ENCODE measurements at regions not wholly inside any gene's neighbourhood (a gene's known extent, or its start where the extent isn't known, plus 50 kb on each side); places are given as distances from the start of the nearest gene placed in this dataset.

DNA sequence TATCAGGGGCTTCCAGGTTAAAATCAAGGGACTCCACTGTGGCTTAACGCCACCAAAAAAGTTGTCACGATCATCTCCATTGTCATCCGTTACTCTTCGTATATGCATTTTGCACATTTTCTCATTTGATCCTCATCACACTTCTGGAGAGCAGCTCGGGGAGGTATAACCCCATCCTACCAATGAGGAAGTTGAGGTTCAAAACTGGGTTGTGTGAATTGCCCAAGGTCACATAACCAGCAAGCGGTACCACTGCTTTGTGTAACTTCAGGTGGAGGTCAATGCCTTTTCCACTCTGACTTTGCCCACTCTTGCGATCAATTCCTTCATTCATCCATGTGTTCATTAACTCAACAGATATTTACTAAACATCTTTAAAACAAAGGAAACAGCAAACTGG lies 71.1 kb upstream of the CCND2 start:
- peaks cover 2% of the 10 kb centered on the region for H3K27me3 Mint-ChIP-seq (ENCODE audit: unreplicated experiment)
- no peaks in the 10 kb centered on the region for H3K4me1 Mint-ChIP-seq (ENCODE audit: low read depth, unreplicated experiment)
- H3K4me3 Mint-ChIP-seq (ENCODE audit: unreplicated experiment) = no peak overlapping the region
- no peaks in the 10 kb centered on the region for H3K36me3 Mint-ChIP-seq (ENCODE audit: unreplicated experiment)
- no peak overlapping the region for H3K27ac Mint-ChIP-seq (ENCODE audit: unreplicated experiment)
- peaks cover 4% of the 10 kb centered on the region for H3K9me3 Mint-ChIP-seq (ENCODE audit: unreplicated experiment)
- TF ChIP-seq CTCF (IDR thresholded peaks at IDR 0.05; ENCODE audit: partially characterized antibody, unreplicated experiment) = no peak
- DNase-seq = no peak

- Mint-ChIP-seq H3K36me3 (ENCODE audit: unreplicated experiment) (no peaks in the 10 kb centered on the region), H3K27me3 (ENCODE audit: unreplicated experiment) (peaks cover 2% of the 10 kb centered on the region), H3K4me1 (ENCODE audit: low read depth, unreplicated experiment) (no peaks in the 10 kb centered on the region), H3K9me3 (ENCODE audit: unreplicated experiment) (peaks cover 4% of the 10 kb centered on the region), H3K27ac (ENCODE audit: unreplicated experiment) (no peak overlapping the region), H3K4me3 (ENCODE audit: unreplicated experiment) (no peak overlapping the region)
- TF ChIP-seq CTCF (IDR thresholded peaks at IDR 0.05; ENCODE audit: partially characterized antibody, unreplicated experiment) = no peak
- DNase-seq = no peak
These were observed 72.0 kb upstream of the CCND2 start for GRCh38 chr12:4201333-4202100.

DNA sequence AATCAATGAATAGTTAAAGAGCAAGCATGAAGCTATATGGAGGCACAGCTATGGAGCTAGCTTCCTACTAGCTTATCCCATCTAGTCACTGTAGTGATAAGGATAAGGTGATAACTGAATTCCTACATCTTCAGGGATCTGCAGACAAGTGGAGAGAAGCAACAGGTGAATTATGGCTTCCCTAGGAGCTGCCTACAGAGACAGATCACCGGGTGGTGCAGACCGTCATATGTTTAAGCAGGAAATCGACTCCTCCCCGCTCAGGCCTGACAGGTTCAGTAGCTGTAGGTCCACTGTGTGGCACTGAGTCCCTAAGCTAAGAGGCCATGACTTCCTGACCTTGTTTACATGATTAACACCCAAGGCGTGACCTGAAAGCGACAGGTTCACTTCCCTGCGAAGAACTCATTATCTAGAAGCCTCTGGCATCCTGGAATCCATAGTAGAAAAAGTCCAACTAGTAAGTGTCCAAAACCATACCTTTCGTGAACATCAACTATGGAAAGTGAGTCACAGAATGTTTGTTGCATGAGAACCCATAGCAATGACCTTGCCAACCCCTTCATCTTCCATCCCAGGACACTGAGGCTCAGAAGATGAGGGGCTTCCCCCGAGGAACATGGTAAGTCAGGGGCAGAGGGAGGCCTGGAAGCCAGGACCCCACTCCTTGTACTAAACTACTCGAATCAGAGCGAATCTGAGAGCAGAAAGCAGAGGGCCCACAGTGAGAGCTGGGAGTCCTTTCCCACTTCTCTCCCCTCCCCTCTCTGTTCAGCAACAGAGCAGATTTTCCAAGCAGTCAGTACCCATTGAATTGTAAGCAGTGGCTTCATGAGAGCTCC lies 75.4 kb upstream of the CCND2 start:
- no peak for DNase-seq
- H3K4me1 Mint-ChIP-seq (ENCODE audit: low read depth, unreplicated experiment) = peaks cover 2% of the 10 kb centered on the region
- peaks cover 4% of the 10 kb centered on the region for H3K9me3 Mint-ChIP-seq (ENCODE audit: unreplicated experiment)
- no peaks in the 10 kb centered on the region for H3K36me3 Mint-ChIP-seq (ENCODE audit: unreplicated experiment)
- H3K27ac Mint-ChIP-seq (ENCODE audit: unreplicated experiment) = no peak overlapping the region
- peaks cover 2% of the 10 kb centered on the region for H3K27me3 Mint-ChIP-seq (ENCODE audit: unreplicated experiment)
- TF ChIP-seq CTCF (IDR thresholded peaks at IDR 0.05; ENCODE audit: partially characterized antibody, unreplicated experiment) = no peak
- no peak overlapping the region for H3K4me3 Mint-ChIP-seq (ENCODE audit: unreplicated experiment)

- peaks cover 2% of the 10 kb centered on the region for H3K4me1 Mint-ChIP-seq (ENCODE audit: low read depth, unreplicated experiment)
- H3K27me3 Mint-ChIP-seq (ENCODE audit: unreplicated experiment) = peaks cover 2% of the 10 kb centered on the region
- no peak overlapping the region for H3K27ac Mint-ChIP-seq (ENCODE audit: unreplicated experiment)
- peaks cover 1% of the 10 kb centered on the region for H3K9me3 Mint-ChIP-seq (ENCODE audit: unreplicated experiment)
- no peak overlapping the region for H3K4me3 Mint-ChIP-seq (ENCODE audit: unreplicated experiment)
- no peaks in the 10 kb centered on the region for H3K36me3 Mint-ChIP-seq (ENCODE audit: unreplicated experiment)
- no peak for DNase-seq
- TF ChIP-seq CTCF (IDR thresholded peaks at IDR 0.05; ENCODE audit: partially characterized antibody, unreplicated experiment) = no peak
These were observed 76.6 kb upstream of the CCND2 start for GRCh38 chr12:4196805-4197420.
